ENCODE measurements at regions not wholly inside any gene's neighbourhood (a gene's known extent, or its start where the extent isn't known, plus 50 kb on each side); places are given as distances from the start of the nearest gene placed in this dataset.
"Not testable (repeated sequence)": the region's sequence is repeated elsewhere in the genome, so short reads cannot be mapped to it uniquely, and the experiment has no call there.

DNA sequence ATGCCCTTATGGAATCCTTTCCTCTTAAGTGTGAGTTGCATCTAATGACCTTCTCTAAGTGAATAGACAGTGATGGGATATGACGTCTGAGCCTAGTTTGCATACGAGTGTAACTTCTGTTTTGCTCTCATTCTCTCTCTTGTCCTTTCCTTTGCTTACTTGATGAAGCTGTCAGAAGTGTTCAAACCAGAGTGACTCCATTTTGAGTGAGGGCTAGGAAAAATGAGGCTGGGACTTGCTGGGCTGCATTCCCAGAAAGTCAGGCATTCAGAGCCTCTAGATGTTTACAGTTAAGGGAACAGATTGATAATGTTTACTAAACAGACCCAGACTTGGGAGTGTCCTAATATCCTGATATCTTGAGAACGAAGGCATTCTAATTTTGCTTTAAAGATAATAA lies 311.2 kb upstream of the SOX4 start:
- DNase-seq, result not testable (repeated sequence)

DNA sequence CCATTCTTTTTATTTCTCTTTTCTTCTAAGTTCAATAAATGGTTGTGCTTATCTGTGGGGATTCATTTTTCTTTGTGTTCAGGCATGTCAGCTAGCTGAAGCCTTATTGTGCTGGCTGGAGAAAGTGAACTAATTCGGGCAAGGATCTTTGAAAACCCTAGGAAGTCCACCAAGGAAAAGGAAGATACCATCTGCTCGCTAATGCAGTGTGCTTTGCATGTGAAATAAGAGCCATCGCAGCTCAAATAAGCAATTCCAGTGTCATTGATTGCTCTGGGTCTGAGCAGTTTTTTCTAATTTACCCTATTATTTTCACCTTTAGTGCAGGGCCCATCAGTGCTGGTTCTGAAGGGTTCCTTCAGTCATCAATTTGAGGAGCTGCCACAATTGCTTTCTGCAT lies 309.4 kb upstream of the SOX4 start:
- no peak for DNase-seq

DNA sequence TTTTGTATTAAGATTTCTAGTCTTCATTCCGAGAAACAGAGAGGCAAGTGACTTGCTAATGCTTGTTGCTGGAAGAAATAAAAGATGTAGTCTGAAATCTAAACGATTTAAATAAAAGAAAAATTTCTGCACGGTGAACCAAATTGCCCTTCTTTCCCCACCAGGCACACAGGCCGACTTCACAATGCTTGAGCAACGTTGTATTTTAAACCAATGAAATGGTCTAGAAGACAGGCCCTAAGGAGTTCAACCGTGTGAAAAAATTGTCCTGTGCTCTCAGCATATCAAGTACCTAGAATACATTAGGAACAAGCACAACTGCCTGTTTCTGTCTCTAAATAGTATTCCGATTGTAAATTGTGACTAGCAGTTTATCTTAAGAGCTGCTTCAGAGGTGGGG lies 308.8 kb upstream of the SOX4 start:
- no peak for DNase-seq

DNA sequence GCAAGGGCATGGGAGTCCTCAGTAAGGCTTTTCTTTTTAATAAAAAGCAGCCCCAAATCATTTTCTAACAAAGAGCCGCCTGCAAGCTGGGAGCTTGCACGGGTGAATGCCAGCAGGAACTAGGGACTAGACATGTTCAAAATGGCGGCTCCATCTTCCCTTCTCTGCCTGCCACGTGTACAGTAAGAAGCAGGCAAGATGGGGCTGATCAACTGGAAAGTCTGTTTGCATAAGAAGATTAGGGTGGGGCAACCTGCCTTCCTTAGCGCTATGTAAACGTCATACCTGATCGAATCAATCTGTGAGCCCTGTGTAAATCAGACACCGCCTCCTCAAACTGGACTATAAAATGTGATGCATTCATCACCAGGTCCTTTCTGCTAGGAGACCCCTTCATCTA lies 299.4 kb upstream of the SOX4 start:
- no peak for DNase-seq

DNA sequence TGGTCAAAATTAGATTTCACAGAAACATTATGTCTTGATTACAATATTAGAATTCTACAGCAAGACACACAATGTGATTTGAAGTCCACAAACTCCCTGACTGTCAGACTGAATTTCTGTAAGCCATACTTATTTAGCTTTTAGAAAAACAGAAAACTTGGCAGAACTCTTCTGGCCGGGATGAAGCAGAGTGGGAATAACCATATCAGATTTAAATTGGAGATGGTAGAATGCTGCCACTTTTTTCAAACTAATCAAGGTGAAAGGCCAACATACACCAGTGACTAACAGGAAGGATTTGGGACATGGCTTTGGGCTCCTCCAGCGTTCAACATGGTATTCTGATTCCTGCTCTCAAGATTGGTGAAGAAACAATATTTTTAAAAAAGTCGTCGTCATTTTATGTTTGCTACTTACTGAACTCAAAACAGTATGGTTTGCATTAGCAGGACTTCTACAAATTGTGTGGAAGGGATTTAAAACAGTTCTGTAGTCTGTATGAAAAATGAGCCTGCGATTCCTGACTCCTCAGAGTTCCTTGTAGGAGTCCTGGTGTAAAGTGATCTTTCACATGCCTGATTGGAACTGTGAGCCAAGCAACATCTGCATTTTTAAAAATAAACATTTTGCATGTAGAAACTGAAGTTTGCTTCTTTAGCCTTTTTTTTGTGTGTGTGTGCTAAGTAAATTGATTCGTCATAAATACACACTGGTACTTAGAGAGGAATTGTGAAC lies 297.9 kb upstream of the SOX4 start:
- no peak for DNase-seq

DNA sequence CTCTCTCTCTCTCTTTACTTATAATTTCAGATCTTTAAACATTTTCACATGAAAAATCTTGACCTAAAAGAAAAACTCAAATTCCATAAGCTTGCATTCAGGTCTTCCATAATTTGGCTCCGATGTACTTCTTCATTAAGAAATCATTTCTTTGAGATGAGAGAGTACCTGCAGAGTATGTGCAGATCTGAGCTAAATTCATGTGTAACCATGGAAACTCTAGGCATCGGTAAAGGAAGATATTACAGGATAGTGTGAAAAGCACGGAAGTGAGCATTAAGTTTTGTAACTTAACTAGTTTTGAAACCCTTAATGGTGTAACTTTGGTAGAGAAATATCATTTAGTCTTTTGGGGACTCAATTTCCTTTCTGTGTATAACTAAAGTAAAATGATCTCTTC lies 295.9 kb upstream of the SOX4 start:
- DNase-seq, result no peak

DNA sequence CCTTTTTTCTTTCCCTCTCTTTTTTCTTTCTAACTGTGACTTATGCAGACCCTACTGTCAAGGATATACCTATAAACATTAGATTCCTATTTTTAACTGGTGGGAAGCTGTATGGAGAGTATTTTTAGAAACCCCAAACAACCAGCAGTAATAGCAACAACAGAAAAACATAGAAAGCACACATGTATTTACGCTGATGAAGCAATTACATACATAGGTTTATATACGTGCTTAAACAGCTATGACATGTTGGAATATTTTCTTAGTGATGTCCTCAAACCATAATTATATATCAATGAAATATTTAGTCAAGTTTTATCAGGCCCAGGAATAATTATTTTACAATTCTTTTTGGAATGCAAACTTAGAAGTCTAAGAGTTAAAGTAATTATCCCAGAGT lies 294.3 kb upstream of the SOX4 start:
- DNase-seq, result no peak

DNA sequence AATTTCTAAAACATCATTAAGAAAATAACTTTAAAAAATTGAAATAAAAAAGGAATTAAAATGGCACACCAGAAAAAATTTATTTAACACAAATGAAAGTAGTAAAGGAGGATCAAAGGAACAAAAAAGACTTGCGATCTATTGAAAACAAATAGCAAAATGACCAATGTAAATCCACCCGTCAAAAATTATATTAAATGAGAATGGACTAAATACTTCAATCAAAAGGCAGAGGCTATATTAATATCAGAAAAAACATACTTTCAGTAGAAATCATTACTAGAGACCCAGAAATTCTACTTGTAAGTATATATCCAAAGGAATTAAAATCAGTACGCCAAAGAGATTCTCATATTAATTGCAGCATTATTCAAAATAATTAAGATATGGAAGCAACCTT lies 293.1 kb upstream of the SOX4 start:
- DNase-seq, result no peak

DNA sequence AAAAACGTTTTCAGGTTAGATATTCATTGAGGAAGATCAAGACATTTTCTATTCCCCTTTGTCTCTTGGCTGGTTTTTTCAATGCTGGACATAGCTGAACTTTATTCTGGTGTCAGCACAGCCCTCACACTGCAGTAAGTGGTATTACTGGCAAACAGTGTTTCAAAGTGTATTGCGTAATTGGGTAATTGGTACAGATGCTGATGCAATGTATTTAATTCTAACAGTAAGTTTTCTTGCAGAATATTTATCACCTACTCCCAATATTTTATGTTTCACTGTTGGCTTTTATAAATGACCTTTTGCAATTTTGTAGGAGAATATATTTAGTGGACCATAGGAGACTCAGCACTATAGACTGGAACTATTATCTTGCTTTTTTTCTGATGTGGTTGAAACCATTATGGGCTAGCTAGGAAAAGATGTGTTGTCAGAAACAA lies 287.6 kb upstream of the SOX4 start:
- peak; percentile 33 for DNase-seq

DNA sequence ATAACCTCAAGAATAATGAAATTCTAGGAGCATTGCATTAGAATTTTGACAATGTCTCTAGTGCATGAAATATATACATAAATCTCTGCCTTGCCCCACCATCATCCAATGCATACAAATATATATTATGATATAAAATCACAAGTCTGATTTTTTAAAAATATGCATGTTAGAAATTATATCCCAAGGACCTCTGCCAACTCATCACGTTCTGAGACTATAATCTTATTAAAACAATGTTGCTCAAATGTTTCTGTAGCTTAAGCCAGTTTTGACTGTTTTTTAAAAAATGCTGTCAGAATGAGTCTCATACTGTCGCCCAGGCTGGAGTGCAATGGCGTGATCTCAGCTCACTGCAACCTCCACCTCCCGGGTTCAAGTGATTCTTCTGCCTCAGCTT lies 287.0 kb upstream of the SOX4 start:
- no peak for DNase-seq

DNA sequence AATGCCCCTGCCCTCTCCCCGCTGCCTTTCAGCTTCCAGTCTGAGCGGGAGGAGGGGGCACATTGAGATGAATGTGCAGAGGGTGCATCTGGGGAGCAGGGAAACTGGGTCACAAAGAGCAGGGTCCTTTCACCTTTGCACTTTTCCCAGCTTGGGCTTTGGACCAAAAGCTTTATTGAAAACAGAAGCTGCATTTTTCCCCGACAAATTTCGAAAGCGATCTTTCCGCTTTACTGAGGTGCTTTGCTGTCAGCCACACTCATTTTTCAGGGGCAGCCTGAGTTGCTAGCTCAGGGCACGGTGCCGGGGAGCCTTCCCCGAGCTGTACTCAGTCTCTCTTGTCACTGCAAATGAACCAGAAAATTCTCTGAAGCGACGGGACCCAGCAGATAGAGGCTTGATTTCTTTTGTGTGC lies 283.7 kb upstream of the SOX4 start:
- DNase-seq, result no peak

DNA sequence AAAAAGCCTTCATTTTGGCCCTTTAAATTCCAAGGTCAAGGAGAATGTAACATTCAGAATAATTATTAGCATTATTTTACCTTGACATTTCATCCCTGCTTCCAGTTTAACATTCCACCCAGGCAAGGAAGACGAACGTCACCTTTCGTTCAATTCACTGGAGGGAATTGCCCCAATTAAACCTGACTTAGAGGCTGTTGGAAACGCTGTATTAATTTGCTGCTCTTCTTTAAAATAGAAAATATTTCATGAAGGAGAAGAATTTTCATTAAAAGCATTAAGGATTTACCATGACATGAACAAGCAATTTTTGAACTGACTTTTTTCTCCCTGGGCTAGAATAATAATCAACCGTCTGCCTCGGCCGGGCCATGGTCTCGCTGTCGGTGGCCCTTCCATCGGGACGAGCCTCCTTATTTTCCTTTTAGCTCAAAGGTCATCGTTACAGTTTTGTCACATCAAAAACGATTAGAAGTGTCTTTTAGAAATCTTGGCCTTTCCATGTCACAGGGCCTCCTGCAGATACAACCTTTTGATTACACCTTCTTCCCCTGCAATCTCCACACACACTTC lies 282.9 kb upstream of the SOX4 start:
- no peak for DNase-seq

DNA sequence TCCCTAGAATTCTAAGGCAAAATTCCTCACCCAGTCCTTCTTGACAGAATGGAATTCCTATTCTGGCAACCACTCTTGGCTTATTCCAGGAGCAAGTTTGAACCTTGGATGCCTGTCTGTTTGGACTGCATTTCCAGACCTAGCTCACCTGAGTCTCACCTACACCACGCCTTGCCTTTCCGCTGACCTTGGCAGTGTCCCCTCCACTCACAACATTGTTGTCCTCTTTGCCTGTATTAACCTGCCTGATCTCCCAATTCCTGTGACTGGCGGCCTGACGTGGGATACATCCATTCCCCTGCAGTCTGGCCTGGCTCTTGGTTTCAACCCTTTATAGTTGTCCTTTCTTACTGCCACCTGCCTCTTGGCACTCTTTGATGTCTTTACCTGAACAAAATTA lies 281.4 kb upstream of the SOX4 start:
- DNase-seq, result no peak

DNA sequence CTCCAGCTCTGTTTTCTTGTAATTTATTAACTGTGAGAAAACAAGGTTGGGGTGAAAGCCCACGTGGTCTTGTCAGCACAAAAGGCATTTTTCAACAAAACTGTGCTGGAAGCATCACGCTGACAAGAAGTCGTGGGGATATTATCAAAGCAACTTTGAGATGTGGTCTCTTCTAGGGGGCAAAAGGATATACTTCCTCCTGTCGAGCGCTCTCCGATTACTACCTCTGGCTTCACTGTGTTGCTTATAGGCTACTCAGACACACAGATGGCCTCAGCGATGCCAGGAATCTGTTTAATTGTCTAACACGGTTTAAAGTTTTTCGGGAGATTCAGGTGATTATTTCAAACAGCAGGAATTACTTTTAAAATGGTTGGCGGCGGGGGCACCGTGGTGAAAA lies 275.9 kb upstream of the SOX4 start:
- DNase-seq, result no peak

DNA sequence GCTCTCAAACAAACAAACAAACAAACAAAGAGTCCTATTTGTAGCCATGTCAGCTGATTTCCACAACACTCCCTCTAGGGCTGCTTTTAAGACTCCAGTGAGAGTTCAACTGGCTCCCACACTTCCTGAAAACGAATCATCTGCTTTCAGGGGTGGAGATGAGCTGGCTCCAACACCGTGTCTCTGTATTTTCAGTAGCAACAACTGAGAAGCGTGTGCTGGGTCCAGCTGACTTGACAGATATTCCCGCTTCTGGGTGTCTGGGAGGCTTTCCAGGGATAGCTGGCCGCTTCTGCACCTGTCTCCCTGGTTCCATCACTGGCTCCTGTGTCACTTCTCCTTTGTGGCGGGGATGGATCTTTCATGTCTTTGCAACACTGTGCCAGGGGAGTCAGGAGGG lies 272.5 kb upstream of the SOX4 start:
- no peak for DNase-seq

DNA sequence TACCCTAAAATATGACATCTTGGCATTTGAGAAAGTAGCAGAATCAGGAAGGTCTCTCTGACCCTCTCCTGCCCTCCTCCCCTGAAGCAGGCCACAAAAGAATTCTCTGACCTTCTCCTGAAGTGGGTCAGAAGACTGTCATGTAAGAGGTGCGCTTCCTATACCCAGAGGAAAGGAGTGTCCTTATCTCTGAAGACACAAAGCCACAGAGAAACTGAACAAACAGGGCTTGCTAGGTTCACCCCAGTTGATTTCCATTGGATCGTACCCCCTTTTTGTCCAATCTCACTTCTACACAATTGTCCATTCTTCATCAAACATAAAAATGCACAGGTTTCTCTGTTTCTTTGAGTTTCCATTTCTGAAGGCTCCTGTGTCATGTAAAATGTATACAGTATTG lies 272.0 kb upstream of the SOX4 start:
- no peak for DNase-seq

DNA sequence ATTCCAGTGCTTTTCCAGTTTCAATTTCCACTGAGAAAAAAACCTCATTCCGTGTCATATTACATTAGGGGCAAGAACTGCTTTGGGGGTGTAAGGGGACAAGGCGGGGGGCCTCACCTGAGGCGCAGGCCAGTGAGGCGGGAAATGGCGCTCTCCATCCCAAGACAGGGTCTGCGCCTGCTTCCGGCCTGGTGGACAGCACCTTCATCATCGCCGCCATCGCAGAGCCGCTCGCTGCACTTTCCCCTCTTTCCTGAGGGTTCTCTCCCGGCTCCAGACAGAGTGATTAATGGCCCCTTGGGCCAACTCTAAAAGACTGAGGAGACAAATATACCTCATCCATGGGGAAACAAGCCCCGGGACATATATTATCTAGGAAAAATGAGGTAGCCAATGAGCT lies 270.0 kb upstream of the SOX4 start:
- DNase-seq, result no peak

DNA sequence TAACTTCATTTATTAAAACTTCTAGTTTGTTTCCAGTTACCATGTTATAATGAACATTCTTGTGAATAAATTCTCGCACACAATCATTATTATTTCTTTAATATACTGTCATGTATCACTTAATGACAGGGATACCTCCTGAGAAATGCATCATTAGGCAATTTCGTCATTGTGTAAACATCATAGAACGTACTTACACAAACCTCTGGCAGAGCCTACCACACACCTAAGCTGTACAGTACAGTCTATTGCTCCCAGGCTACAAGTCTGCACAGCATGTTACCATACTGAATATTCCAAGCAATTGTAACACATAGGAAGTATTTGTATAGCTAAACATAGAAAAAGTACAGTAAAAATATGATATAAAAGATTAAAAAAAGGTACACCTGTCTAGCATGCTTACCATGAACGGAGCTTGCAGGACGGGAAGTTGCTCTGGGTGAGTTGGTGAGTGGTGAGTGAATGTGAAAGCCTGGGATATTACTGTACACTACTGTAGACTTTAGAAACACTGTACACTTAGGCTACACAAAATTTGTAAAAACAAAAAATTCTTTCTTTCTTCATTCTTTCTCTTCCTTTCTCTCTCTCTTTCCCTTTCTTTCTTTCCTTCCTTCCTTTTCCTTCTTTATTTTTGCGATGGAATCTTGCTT lies 268.2 kb upstream of the SOX4 start:
- no peak for DNase-seq

DNA sequence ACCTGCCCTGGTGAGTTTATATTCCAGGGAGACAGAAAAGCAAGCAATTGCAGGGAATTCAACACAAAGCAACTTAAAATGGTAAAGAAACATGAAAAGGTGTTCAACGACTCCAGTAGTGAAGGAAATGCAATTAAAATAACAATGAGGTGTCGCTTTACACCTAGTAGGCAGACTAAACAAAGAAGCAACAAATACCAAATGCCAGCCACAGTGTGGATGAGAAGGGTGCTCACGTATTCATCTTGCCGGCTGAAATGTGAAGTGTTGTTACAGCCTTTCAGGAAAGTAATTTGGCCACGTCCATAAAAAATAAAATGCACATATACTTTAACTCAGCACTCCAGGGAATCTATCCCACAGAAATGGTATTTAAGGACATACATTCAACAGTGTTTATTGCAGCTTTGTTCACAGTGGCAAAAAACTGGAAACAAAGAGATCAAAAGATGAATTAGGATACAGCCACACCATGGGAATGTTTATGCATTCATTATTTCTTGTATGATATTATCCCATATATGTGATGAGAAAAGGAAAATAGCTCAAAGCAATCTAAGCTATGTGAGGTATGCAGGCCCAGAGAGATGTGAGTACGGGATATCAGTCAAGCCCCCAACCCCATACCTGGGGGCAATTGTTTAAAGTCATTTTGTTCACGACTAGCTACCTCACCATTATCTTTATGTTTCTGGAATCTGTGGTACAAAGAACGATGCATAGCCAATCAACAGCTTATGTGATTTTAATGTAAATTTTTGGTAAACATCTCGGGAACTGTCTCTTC lies 266.0 kb upstream of the SOX4 start:
- DNase-seq, result no peak

DNA sequence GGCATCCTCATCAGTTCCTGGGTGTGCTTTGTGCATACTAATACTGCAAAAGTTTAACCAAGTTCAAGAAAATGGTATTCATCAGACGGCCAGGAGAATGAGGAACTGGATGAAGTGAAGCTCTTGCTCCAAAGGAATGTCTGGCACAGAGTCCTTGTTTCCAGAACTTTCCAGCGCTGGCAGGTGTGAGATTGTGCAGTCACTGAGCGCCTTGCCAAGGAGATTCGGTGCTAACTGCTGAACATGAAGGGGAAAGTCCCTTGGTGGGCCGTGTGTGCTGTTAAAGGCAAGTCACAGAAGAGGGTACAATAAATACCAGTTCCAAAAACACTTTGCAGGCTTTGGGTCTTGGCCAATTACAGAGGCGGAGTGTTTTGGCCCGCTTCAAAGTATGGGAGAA lies 262.3 kb upstream of the SOX4 start:
- no peak for DNase-seq

DNA sequence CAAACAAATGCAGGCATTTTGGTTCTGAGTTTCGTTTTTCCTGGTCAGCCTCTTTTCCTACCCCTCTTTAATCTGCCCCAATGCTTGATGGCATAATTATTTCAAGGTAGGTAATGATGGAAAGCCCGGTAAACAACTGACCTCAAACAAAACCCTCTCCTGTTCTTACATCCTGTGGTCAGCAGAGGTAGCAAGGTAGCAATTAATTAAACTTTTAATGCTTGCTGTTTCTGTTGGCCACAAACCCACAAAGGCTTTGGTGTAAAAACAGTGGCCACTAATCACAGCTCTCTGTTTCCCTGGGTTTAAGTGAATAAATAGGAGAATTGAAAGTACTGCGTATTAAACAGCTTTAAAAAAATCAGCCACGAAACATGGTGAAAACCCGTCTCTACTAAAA lies 261.5 kb upstream of the SOX4 start:
- no peak for DNase-seq

DNA sequence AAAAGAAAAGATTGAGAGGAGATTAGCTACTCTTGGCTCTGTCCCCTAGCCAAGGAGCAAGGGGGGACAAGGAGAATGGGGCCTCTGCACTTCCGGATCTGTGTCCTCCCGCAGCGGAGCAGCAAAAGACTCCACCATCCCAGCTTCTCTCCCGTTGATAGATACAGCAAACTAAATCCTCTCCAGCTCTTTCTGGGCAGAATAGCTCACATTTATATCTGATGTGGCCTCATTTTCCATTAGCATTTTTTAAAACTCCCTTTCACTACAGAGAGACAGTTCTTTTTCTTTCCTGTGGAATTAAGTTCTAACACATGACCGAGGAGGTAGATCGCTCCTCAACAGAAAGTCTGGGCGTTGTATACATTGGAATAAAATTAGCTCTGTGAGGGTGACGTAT lies 260.9 kb upstream of the SOX4 start:
- no peak for DNase-seq

DNA sequence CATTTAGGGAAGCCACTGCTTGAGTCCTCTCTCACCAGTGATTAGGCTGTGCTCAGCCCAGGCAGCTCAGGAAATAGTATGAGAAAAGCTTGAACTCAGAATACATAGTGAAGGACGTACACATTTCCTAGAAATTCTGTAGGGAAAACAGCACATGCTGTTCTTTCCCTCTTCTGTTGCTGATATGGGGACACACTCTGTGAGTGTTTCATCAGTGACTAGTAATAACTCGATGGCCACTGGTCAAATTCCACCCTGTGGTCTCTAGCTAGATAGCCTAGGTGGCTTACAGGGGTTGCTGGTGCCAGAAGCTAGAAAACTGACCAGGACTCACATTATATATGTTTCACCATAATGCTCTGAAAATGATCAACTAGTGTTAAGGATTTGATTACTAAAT lies 259.8 kb upstream of the SOX4 start:
- no peak for DNase-seq

DNA sequence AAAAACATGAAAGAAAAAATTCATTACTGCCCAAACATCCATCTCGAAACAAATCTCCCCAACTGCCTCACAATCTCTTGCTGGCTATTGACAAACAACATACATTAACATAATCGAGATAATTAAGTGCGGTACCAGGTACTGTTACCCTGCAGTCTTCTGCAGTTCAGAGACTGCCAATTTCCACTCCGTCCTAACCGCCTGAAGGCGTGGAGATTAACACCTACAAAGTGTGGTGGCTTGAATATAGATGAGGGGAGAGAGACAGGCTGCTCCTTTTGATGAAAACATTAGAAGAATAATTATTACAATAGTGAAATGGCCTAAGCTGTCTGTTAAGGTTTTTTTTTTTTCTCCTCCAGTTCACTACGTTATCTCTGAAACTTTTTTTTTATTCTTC lies 258.9 kb upstream of the SOX4 start:
- DNase-seq, result no peak
